B cell (primary cell): ENCODE measurements at regions not wholly inside any gene's neighbourhood (a gene's known extent, or its start where the extent isn't known, plus 50 kb on each side); places are given as distances from the start of the nearest gene placed in this dataset.

ENCODE experiments used
- ATAC-seq: fragments of 200-7000 bp; cut with Tn5 transposase; one replicate; pipeline ENCODE4 v1.10.0; 2021; ENCODE audit warnings: low read depth, mild to moderate bottlenecking, moderate number of reproducible peaks, moderate library complexity
- CTCF ChIA-PET: fragments of 350-600 bp; sonication (Branson Sonifier 250); formaldehyde crosslinking; loops from one replicate; lab custom pipeline; 2021; ENCODE audit warnings: antibody characterized with exemption, inconsistent platforms; lab: Charles Lee
- POLR2A ChIA-PET: fragments of 350-600 bp; sonication (Branson Sonifier 250); formaldehyde crosslinking; loops from one replicate; lab custom pipeline; 2021; ENCODE audit warnings: antibody characterized with exemption; lab: Charles Lee
- DNase-seq: peaks from one replicate; pipeline ENCODE4 v3.0.0; 2013
- H2AFZ ChIP-seq: 2 replicates; pipeline ENCODE4 v1.6.1; 2012; ENCODE audit warnings: mild to moderate bottlenecking, low read depth, low read length; ENCODE audit not compliant: insufficient read depth, poor library complexity, severe bottlenecking
- H3K27ac ChIP-seq, 2 donors: 1 replicate in 1 of 2; 2 replicates in 1 of 2; pipeline ENCODE4 v1.5.1; 2012 to 2013; ENCODE audit warnings: low read length in 2 of 2, mild to moderate bottlenecking in 2 of 2, moderate library complexity in 1 of 2
- H3K27me3 ChIP-seq, 4 experiments: fragments of 200-600 bp in 1 of 4; sonication (generic) in 1 of 4; replicated peaks in 1 of 4; 1 replicate in 2 of 4; 2 replicates in 2 of 4; pipeline versions ENCODE4 v1.6.1 to v1.7.0; 2013 to 2016; ENCODE audit warnings: low read length in 3 of 4, mild to moderate bottlenecking in 2 of 4, mixed read lengths in 1 of 4, moderate library complexity in 1 of 4; ENCODE audit not compliant: insufficient read depth in 4 of 4, control insufficient read depth in 3 of 4; ENCODE audit errors: control extremely low read depth in 1 of 4
- H3K36me3 ChIP-seq, 2 experiments: replicated peaks in 1 of 2; 1 replicate in 1 of 2; 2 replicates in 1 of 2; pipeline versions ENCODE4 v1.6.1 to v1.7.1; 2013; ENCODE audit warnings: low read length in 1 of 2; ENCODE audit not compliant: insufficient read depth in 2 of 2, control insufficient read depth in 1 of 2; ENCODE audit errors: control extremely low read depth in 1 of 2, extremely low read depth in 1 of 2
- H3K4me1 ChIP-seq, 2 donors: fragments of 200-600 bp in 1 of 2; sonication (generic) in 1 of 2; 1 replicate in 1 of 2; 2 replicates in 1 of 2; pipeline versions ENCODE4 v1.5.1 to v1.6.1; 2013 to 2017; ENCODE audit warnings: low read length in 2 of 2; ENCODE audit not compliant: control insufficient read depth in 2 of 2, insufficient read depth in 2 of 2
- H3K4me2 ChIP-seq: replicated peaks from 2 replicates; pipeline ENCODE3; 2012; ENCODE audit warnings: mild to moderate bottlenecking, low read depth, low read length; ENCODE audit not compliant: poor library complexity, severe bottlenecking
- H3K4me3 ChIP-seq, 5 experiments: fragments of 200-600 bp in 1 of 5; sonication (generic) in 1 of 5; 1 replicate in 3 of 5; 2 replicates in 2 of 5; pipeline versions ENCODE4 v1.5.1 to v1.7.0; 2011 to 2016; ENCODE audit warnings: low read length in 4 of 5, mild to moderate bottlenecking in 4 of 5, low read depth in 2 of 5, control low read depth in 1 of 5, moderate library complexity in 1 of 5; ENCODE audit not compliant: insufficient read depth in 1 of 5; ENCODE audit errors: control extremely low read depth in 1 of 5, extremely low read depth in 1 of 5
- H3K79me2 ChIP-seq: fragments of 200-600 bp; sonication (generic); one replicate; pipeline ENCODE4 v1.6.0; 2016; ENCODE audit warnings: low read length; ENCODE audit not compliant: control insufficient read depth, insufficient read depth
- H3K9ac ChIP-seq: fragments of 200-600 bp; sonication (generic); 2 replicates; pipeline ENCODE4 v1.6.1; 2017; ENCODE audit warnings: mild to moderate bottlenecking, low read length, moderate library complexity
- H3K9me3 ChIP-seq, 3 donors: one replicate each; pipeline versions ENCODE4 v1.6.1 to v1.7.1; 2013; ENCODE audit warnings: low read length in 2 of 3; ENCODE audit not compliant: control insufficient read depth in 2 of 3, insufficient read depth in 1 of 3; ENCODE audit errors: control extremely low read depth in 1 of 3
- H4K20me1 ChIP-seq: 2 replicates; pipeline ENCODE4 v1.6.0; 2012; ENCODE audit warnings: mild to moderate bottlenecking, low read length; ENCODE audit not compliant: insufficient read depth, control insufficient read depth, poor library complexity, severe bottlenecking
- H3K27ac Mint-ChIP-seq: one replicate; pipeline ENCODE4 v1.8.0; 2021; ENCODE audit warnings: mixed read lengths
- H3K27me3 Mint-ChIP-seq: one replicate; pipeline ENCODE4 v1.8.0; 2021; ENCODE audit warnings: mixed read lengths
- H3K4me1 Mint-ChIP-seq: one replicate; pipeline ENCODE4 v1.8.0; 2021; ENCODE audit warnings: mixed read lengths
- H3K4me3 Mint-ChIP-seq: one replicate; pipeline ENCODE4 v1.8.0; 2021; ENCODE audit warnings: mixed read lengths
- H3K9me3 Mint-ChIP-seq: one replicate; pipeline ENCODE4 v1.8.0; 2022; ENCODE audit warnings: mixed read lengths; ENCODE audit not compliant: insufficient read depth
- CTCF ChIP-seq: fragments of 200-600 bp; IDR thresholded peaks from one replicate; pipeline ENCODE4 v1.8.0; 2022; ENCODE audit warnings: antibody characterized with exemption, mild to moderate bottlenecking
- EZH2 ChIP-seq: IDR thresholded peaks from 2 replicates; pipeline ENCODE4 v1.6.1; 2012; ENCODE audit warnings: borderline replicate concordance, low read depth, mild to moderate bottlenecking, moderate library complexity, low read length; ENCODE audit not compliant: insufficient read depth, poor library complexity, severe bottlenecking
- WGBS: methylation state at CpG from one replicate; pipeline ENCODE4 v1.1.5; 2013; ENCODE audit warnings: missing lambda C conversion rate; ENCODE audit not compliant: insufficient coverage; 5-methylcytosine and 5-hydroxymethylcytosine counted together
- intact Hi-C: fragments of 100-400 bp; cut with micrococcal nuclease; formaldehyde crosslinking; loops from one replicate; pipeline ENCODE4 v1.10.0; 2022

GRCh38 chr7:52917982-52918578, 117.4 kb upstream of the POM121L12 start:
- intact Hi-C loops: no loop called here
- Histone ChIP-seq H2AFZ (no peak overlapping the region), H3K4me2 (no peak overlapping the region), H3K9ac (no peak overlapping the region), H4K20me1 (no peaks in the 10 kb centered on the region), H3K36me3 (no peaks in the 10 kb centered on the region), H3K27ac (no peak overlapping the region), H3K79me2 (no peaks in the 10 kb centered on the region), H3K4me3 (no peak overlapping the region), H3K9me3 (no peaks in the 10 kb centered on the region), H3K27me3 (no peaks in the 10 kb centered on the region), H3K4me1 (no peaks in the 10 kb centered on the region)
- Mint-ChIP-seq H3K9me3 (peaks cover 7% of the 10 kb centered on the region), H3K27me3 (no peaks in the 10 kb centered on the region), H3K27ac (no peak overlapping the region), H3K4me3 (no peak overlapping the region), H3K4me1 (no peaks in the 10 kb centered on the region)
- CTCF ChIA-PET: no interaction called here
- no peak for DNase-seq
- POLR2A ChIA-PET: no interaction called here
- 62% methylated on average over 2 of the region's 7 CpGs for WGBS
- no peak for TF ChIP-seq EZH2
- no peak for TF ChIP-seq CTCF
- no peak for ATAC-seq

- Histone ChIP-seq H3K36me3 (no peaks in the 10 kb centered on the region), H3K4me3 (no peak overlapping the region), H4K20me1 (no peaks in the 10 kb centered on the region), H3K79me2 (no peaks in the 10 kb centered on the region), H3K9ac (no peak overlapping the region), H3K4me2 (no peak overlapping the region), H3K27me3 (no peaks in the 10 kb centered on the region), H2AFZ (no peak overlapping the region), H3K4me1 (no peaks in the 10 kb centered on the region), H3K9me3 (peaks cover 0 to 15% (median 0%) of the 10 kb centered on the region in 3 donors), H3K27ac (no peak overlapping the region)
- CTCF ChIA-PET: no interaction called here
- TF ChIP-seq CTCF (no peak), EZH2 (no peak)
- DNase-seq (no peak), ATAC-seq (no peak)
- POLR2A ChIA-PET: no interaction called here
- H3K27me3 Mint-ChIP-seq: no peaks in the 10 kb centered on the region
- no peak overlapping the region for H3K27ac Mint-ChIP-seq
- WGBS: 96% methylated on average over 9 of the region's 10 CpGs
- intact Hi-C loops: no loop called here
- H3K4me3 Mint-ChIP-seq: no peak overlapping the region
- peaks cover 2% of the 10 kb centered on the region for H3K9me3 Mint-ChIP-seq
- H3K4me1 Mint-ChIP-seq: no peaks in the 10 kb centered on the region
These were observed 123.6 kb upstream of the POM121L12 start for GRCh38 chr7:52911795-52912194.
